T-helper 9 cell (primary cell): ENCODE measurements at regions not wholly inside any gene's neighbourhood (a gene's known extent, or its start where the extent isn't known, plus 50 kb on each side); places are given as distances from the start of the nearest gene placed in this dataset.
"Not testable (repeated sequence)": the region's sequence is repeated elsewhere in the genome, so short reads cannot be mapped to it uniquely, and the experiment has no call there.

ENCODE experiments used
- DNase-seq: peaks from one replicate; pipeline ENCODE4 v3.0.0-alpha.2; 2020

DNA sequence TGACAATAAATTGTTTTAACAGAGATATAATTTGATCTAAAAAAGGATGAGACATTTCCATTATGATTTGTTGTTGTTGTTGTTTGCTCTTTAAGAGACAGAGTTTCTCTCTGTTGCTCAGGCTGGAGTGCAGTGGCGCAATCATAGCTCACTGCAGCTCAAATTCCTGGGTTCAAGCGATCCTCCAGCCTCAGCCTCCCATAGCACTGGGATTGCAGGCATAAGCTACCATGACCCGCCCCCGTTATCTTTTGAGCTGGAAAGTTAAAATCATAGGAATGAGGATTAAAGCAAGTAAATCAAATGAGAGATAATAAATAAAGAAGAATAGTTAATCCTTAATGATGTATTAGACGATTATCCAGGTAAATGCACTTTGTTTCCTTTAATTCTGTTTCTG lies 224.4 kb upstream of the SMIM31 start:
- DNase-seq: no peak

DNA sequence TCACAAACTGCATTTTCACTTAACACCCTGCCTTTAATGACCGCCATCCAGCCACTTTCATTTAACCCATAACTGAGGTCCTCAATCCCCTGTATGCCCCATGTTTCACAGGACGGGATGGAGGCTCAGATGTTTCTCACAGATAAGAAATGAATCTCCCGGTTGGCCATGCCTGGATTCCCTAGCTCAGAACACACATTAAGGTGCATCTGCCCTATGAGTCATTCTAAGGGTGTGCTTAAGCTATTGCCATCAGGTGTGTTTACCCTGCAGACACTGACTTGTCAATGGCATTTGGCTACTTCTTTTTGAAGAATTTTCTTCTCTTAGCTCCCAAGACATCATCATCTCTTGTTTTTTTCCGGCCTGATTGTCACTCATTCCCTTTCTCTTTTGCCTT lies 222.6 kb upstream of the SMIM31 start:
- DNase-seq: no peak

DNA sequence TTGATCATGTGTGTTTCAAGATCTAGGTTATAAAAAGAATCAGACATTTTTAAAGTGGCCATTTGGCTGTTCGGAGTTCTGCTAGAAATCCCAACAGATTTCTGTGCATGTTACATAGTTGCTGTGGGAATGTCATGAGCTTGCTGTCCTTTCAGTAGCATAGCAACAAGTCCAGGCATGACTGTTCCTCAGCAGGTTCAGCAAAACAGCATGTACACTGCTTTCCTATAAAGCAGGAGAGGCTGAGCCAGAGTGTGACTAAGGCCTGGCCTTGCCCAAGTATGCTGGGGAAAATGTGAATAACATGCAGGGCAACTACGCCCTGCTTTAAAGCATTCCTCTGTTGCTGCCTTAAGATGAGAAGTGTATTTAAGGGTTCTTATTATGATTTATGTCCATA lies 217.1 kb upstream of the SMIM31 start:
- DNase-seq: no peak

DNA sequence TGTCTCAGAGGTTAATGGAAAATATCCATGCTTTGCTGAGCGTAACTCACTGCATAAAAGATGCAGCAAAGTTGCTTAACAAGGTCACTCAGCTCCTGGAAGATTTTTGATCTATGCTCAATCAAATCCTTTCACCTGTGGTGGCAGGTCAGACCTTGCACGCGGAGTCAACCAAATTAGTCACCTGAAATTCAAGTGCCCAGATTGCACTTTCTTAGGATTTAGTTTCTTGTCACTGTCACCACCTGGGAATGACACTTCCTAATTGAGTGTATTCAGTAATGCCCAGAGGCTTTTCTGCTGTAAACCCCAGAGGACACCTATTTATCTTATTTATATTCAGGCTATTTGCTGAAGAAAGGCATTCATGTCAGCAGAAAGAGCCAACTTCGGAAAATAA lies 215.8 kb upstream of the SMIM31 start:
- DNase-seq: no peak

DNA sequence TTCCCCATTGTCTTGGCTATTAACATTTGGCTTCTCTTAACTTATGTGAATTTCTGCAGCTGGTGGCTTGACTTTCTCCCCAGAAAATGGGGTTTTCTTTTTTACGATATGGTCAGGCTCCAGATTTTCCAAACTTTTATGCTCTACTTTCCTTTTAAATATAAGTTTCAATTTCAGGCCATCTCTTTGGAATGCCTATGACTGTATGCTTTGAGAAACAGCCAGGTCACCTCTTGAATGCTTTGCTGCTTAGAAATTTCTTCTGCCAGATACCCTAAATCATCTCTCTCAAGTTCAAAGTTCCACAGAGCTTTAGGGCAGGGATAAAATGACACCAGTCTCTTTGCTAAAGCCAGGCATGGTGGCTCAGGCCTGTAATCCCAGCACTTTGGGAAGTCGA lies 212.9 kb upstream of the SMIM31 start:
- DNase-seq: no peak

DNA sequence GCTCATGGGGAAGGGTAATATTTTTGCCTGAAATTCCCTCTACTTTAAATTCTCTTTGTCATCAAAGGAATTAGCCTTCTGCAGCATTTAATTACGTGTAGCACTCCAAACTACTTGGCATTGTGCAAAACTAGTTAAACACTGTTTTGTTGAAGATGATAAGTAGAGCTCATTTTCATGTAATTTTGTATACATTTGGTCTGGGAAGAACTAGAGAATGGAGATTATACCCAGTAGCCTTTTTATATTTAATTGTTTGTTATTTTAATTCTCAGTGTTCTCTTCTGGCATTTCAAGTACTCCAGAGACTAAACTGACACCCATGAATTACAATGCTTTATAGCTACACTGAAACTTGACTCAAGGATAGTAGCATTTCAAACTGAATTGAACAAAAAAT lies 211.5 kb upstream of the SMIM31 start:
- no peak for DNase-seq

DNA sequence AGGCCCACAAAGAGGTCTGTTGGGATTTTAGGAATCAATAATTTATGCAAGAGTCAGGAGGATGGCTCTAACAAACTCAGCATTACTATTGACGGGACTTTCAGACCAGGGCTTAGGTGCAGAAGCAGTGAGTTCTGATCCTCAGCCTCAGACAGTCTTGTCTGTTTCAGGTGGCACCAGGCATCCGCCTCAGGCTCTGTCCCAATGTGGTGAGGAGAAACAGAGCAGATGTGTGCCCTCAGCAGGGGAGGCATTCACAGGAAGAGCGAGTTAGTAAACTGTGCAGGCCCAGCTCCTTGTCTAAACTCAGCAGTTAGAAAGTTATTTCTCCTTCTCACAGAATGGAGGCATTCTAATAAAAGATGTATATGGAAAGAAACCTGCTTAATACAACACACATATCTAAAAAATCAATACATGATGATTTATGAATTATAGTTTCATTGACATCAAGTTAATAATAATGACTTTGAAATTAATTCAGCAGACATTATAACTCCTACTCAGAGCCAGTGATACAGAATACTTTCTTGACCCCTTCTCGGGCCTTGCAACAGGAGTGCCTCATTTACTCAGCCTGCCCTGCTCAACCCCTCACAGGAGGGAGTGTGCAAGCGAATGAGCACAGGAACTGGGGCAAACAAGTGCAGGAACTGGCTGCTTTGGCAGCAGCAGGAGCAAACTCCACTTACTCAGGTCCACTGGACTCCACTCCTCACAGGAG lies 202.8 kb upstream of the SMIM31 start:
- DNase-seq: no peak

DNA sequence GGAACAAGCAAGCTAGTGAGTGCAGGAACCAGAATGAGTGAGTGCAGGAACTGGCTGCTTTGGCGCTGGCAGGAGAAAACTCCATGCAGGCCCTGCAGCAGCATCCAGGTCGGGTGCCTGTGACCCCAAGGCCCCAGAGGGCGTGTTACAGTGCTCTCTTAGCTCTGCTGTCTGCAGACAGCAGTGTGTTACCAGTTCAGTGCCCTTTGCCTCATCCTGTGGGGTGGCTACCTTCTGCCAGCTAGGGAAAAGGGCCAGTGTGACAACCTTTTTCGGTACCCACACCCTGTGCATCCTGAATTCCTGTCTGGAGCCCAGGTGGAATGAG lies 202.3 kb upstream of the SMIM31 start:
- no peak for DNase-seq

DNA sequence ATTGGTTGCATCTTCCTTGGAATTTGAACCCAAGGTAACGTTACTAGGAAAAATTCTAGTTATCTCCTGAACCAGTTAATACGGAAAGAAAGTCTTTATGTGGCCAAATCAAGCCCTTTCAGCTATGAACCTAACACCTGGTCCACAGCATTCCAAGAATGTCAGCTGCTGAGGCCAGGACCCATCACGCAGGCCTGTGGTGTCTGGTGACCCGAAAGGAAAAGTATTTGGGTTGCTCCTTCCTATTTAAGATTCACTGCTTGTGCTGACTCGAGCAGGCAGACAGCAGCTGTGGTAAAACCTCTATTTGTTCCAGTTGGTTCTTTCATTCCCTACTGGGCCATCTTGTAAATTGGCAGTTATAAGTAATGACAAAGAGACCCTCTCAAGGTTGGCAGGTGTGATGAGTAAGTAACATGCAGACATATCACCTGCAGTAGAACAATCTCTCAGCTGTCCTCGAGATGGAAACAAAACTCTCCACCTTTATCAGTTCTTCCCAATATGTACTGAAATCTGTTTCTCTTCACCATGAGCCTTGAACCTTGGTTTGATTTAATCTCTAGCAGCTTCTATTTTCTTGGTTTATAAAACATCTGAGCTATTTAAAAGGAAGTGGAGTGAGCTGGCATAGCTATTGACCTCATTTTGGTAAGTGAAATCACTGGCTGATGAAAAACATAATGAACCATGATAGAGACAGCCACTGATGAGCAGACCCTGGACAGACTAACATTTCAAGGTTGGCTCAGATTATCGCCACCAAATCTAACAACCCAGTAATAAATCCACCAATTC lies 182.1 kb upstream of the SMIM31 start:
- no peak for DNase-seq

DNA sequence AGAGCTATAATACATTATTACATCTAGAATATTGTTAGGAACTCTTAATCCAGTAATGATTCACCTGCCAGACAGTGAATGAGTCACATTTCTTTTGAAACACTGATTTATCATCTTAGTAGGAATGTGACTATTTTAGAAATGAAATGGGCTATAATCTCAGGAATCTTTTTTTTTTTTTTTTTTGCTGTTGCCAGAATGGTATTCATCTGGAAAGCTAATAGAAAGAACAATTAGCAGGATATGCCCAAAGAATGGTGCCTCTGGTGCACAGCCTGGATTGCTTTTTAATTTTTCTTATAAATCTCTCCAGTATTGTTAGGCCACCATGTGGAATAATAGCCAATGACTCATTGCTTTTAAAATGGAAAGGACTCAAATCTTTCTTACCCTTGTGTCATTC lies 181.1 kb upstream of the SMIM31 start:
- no peak for DNase-seq

DNA sequence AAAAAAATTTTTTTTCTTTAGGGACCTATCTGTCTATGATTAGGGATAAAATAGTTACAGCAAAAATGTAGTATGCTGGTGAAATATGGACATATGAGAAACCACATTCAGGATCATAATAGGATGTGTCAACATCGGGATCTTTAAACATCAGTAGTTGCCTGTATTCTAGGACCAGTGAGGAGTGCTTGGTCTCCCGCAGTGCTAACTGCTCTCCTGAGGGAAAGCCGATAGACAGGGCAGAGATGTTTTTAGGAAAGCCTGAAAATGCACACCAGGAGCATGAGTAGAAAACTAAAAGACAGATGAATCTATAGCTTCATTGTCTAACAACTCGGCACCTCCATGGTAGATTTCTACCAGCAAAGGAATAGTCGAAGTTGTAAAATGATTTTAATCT lies 178.1 kb upstream of the SMIM31 start:
- DNase-seq: no peak

DNA sequence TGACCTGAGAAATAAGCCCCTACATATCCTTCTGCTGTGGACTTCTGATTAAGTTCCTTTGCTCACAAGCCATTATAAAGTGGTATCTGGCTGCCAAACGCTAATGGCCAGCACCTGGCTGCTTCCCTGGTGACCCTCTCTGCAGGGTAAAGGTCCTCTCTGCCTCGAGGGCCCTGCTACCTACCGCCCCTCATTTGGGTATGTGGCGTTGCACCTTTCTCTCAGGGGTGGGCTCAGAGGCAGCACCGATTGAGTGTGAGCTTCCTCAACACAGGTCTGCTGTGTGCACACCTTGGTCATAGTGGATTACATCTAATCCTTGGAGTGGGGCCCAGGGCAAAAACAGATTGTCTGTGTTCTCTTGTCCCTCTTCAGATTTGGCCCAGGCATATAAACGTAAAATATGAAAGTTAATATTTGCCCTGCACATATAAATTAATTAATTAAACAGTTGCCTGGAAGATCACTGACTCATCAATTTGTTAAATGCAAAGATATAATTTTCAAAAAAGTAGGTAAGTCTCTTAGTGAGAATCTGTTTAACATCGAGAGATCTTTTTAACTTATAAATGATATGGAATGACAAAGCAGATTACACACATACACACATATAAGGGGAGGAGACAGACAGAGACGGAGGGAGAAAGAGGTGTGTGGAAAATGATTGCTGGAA lies 174.5 kb upstream of the SMIM31 start:
- DNase-seq: no peak

DNA sequence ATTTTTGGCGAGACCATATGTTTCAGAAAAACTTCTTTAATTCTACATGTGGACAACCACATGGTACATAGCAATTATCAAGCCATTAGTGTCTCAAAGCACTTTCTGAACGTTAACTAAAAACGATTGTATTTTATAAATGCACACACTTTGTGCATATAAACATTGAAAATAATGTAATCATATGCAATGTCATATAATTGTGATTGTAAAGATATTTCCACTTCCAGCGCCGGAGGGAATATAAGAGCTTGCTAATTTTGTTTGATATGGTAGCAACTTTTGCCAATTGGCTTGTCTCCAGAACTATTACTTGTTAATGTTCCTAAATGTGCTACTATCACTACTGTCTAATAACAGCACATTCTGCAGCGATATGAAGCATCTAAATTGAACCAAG lies 162.3 kb upstream of the SMIM31 start:
- no peak for DNase-seq

DNA sequence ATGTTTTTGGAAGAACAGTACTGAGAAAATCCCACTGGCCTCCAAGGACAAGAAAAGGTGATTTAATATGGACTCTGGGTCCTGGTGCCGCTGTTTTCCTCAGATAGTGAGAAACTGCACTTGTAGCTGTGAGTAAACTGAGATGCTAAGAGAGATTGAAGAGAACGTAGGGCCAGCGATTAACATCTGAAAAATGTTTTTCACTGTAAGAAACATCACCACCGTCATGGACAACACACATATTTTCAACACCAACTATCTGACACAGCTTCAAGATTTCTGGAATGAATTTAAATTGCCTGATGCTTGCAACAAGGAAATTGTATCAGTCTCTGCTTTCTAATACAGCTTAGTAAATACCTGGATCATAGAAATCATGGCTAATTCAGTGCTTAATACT lies 158.2 kb upstream of the SMIM31 start:
- DNase-seq: no peak

DNA sequence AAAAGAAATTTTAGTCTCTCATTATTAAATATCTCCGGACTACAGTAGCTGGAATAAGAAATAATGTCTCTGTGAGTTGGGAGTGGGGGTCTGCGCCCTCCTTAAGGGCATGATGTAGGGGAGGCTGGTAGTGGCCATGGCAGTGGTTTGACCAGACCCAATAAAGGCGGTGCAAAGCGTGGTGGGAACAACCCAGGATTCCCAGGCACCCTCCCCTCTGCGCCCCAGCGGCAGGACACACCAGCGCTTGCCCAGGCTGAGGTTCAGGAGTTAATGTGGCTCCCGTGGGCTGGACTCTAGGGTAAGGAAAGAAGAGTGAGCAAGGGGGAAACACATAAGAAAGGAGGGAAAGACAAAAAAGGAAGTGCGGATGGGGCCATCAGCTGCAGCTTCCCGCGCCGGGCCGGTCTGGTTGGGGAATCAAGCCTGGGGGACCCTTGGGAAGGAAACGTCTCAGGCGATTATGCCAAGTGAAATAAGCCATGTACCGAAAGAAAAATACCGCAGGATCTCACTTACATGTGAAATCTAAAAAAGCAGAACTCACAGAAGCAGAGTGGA lies 157.5 kb upstream of the SMIM31 start:
- no peak for DNase-seq

DNA sequence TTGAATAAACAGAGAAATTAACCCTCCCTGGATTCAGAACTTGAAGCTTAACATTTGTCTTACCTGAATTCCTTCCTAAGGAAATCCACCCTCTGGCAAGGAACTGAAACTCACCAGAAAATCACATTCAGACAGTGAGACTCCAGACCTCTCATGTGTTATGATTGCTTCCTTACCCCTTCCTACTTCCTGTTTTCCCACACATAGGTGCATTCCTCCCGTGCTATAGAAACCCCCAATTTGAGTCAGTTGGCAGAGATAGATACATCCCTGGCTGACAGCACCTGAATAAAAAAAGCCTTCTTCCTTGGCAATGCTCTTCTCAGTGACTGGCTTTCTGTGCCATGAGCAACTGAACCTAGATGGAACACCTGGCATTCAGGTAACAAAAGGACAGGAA lies 157.0 kb upstream of the SMIM31 start:
- DNase-seq: no peak

DNA sequence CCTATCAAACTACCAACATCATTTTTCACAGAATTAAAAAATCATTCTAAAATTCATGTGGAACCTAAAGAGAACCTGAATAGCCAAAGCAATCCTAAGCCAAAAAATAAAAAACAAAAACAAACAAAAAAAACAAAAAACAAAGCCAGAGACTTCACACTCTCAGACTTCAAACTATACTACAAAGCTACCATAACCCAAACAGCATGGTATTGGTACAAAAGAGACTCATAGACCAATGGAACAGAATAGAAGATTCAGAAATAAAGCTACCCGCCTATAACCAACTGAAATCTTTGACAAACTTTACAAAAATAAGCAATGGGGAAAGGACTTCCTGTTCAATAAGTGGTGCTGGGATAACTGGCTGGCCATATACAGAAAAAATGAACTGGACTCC lies 152.3 kb upstream of the SMIM31 start:
- no peak for DNase-seq

DNA sequence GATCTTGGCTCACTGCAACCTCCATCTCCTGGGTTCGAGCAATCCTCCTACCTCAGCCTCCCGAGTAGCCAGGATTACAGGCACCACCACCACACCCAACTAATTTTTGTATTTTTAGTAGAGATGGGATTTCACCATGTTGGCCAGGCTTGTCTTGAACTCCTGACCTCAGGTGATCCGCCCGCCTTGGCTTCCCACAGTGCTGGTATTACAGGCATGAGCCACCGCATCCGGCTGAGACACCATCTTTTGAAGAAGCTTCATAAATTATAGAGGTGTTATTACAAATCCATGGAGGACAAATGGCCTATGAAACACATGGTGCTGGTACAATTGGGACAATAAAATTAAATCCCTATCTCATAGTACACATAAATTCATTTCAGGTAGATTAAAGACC lies 148.1 kb upstream of the SMIM31 start:
- DNase-seq: not testable (repeated sequence)

DNA sequence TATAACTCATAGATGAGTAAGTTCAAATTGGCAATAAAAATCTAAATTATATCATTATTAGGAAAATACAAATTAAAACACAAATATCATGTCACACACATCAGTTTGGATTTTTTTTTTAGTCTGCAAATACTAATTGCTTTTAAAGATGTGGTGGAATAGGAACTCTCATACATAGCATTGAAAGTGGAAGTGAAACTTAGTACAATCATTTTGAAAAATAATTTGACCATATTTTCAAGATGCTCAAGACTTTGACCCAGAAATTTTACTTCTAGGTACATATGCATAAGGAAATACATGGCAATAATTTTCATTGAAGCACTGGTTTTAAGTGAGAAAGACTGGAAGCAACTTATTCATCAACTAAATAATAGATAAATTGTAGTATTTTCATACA lies 147.5 kb upstream of the SMIM31 start:
- DNase-seq: no peak

DNA sequence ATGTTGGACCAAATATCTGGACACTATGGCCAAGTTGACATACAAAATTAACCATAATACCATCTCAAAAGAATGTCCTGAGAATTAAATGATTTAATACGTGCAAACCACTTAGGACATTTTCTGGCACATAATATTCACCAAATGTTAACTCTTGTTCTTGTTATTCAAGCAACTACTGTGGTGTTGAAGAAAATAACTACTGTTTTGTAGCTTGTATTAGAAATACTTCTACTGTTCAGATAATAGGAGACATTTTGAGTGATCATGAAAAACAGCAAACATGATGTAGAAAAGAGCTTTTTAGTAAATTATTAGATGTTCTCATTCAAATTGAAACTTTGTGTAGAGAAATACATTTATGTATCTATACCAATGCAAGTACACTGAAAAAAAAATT lies 140.7 kb upstream of the SMIM31 start:
- no peak for DNase-seq

DNA sequence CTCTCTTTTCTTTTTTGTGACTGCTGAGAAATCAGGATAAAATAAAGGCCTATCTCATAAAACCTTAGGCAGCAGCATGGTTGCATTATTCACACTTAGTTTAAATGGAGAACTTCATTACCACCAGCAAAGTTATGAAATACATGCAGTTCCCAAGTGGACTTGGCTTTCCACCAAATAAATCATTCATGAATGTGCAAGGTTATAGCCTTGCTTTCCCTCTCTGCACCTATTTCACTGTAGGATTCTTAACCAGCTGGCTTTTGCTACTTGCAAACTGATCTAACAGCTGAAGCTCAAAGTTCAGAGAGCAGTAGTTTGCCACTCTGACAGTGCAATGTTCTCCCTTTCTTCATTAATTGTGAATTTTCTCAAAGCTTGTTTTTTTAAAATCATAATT lies 140.1 kb upstream of the SMIM31 start:
- DNase-seq: no peak

DNA sequence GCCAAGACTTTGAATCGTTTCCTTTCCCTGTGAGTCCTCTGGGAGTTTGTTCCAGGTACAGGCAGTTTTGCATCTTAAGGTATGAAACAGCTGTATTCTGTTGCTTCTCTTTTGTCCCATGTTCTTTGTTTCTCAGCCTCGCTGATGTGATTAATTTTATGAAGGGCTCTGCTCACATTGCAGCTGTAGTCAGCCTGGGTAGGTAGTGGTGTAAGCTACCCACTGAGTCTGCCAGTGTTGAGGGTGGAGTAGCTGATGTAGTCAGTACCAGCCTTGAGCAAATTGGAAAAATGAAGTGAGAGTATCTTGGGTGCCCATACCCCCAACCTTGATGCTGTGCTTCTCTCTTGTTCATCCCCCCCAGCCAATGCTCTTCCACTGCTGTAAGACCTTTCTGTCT lies 139.6 kb upstream of the SMIM31 start:
- no peak for DNase-seq

DNA sequence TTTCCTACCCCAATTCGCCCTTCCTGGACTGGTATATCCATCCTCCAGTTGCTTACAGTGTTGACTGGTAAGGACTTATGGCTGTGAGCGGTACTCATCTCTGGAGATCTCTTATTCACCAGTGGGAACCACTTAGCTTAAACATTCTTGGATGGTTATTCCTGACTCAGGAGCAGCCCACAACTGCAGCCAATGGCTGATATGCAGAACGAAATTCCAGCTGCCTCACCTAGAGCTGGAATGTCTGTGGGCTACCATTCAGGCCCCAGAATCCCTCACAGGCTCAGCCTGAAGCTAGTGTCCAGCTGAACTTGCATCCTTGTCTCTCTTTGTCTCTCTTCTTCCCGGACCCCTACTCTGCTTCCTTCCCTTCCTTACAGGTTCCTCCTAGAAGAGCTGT lies 138.9 kb upstream of the SMIM31 start:
- DNase-seq: no peak

DNA sequence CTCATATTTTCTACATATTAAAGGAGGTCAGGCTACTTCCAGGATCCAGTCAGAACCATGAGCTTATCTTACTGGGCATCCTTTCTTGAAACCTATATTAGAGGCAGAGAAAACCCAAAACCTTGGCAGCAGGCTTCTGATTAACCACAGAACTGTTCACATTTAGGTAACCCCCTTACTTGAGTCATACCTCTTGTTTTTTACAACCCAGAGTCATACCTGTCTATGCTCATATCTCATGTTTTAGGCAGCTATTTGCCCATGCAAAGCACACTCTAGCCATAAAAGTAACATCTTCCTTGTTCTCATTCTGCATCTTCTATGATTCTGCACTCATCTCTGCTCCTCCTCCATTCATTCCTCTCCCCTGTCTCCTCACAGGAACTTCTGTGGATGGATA lies 138.0 kb upstream of the SMIM31 start:
- DNase-seq: no peak
